GM12878 (cell line): ENCODE measurements at regions not wholly inside any gene's neighbourhood (a gene's known extent, or its start where the extent isn't known, plus 50 kb on each side); places are given as distances from the start of the nearest gene placed in this dataset.
A peak's percentile ranks its signal among the peaks of the same experiment; 100 is the strongest.

Experiments used
- EP300 ChIP-seq, 2 experiments: fragments of 150-350 bp in 1 of 2; IDR thresholded peaks; 2 replicates each; pipeline ENCODE4 v1.6.1; 2011 to 2012; ENCODE audit warnings: low read depth in 2 of 2, low read length in 2 of 2, borderline replicate concordance in 1 of 2, improper control_type of control experiment in 1 of 2, inconsistent platforms in 1 of 2; ENCODE audit not compliant: control insufficient read depth in 1 of 2
- GABPA ChIP-seq: IDR thresholded peaks from 2 replicates; pipeline ENCODE4 v1.6.1; 2014; ENCODE audit warnings: antibody characterized with exemption, low read depth, mild to moderate bottlenecking, inconsistent platforms
- HCFC1 ChIP-seq: fragments of 150-350 bp; IDR thresholded peaks from 2 replicates; pipeline ENCODE4 v1.6.1; 2014; ENCODE audit warnings: low read length
- HDAC2 ChIP-seq: fragments of 200-600 bp; sonication (generic); IDR thresholded peaks from 2 replicates; pipeline ENCODE4 v1.6.1; 2017
- MYC ChIP-seq: IDR thresholded peaks from 2 replicates; pipeline ENCODE4 v1.6.1; 2011; ENCODE audit warnings: mild to moderate bottlenecking, low read length, moderate library complexity, inconsistent platforms; ENCODE audit not compliant: insufficient read depth, insufficient replicate concordance, insufficient read length, severe bottlenecking
- NFXL1 ChIP-seq: fragments of 450-650 bp; IDR thresholded peaks from 2 replicates; pipeline ENCODE4 v1.6.1; 2017; ENCODE audit warnings: antibody characterized with exemption, mild to moderate bottlenecking, borderline replicate concordance
- NR2F1 ChIP-seq: fragments of 450-650 bp; conservative IDR thresholded peaks from 2 replicates; pipeline ENCODE4 v1.6.1; 2017; ENCODE audit warnings: mild to moderate bottlenecking
- RB1 ChIP-seq: fragments of 450-650 bp; formaldehyde crosslinking; IDR thresholded peaks from 2 replicates; pipeline ENCODE4 v1.6.1; 2017; ENCODE audit warnings: mild to moderate bottlenecking, borderline replicate concordance
- RBBP5 ChIP-seq: fragments of 200-600 bp; sonication (generic); conservative IDR thresholded peaks from 2 replicates; pipeline ENCODE4 v1.6.1; 2016
- RELA ChIP-seq: fragments of 450-650 bp; IDR thresholded peaks from 2 replicates; pipeline ENCODE4 v1.8.0; 2014; ENCODE audit warnings: borderline replicate concordance; ENCODE audit not compliant: partially characterized antibody
- SIX5 ChIP-seq: IDR thresholded peaks from 2 replicates; pipeline ENCODE4 v1.6.1; 2011; ENCODE audit warnings: mild to moderate bottlenecking, low read depth, low read length, moderate library complexity; ENCODE audit not compliant: severe bottlenecking
- SREBF2 ChIP-seq: IDR thresholded peaks from 2 replicates; pipeline ENCODE4 v1.6.1; 2012; ENCODE audit warnings: mild to moderate bottlenecking, low read length
- TARDBP ChIP-seq: IDR thresholded peaks from 2 replicates; pipeline ENCODE4 v1.6.1; 2016; ENCODE audit warnings: borderline replicate concordance
- TF ChIP-seq, protein P1 (sequence below): IDR thresholded peaks from 2 replicates; pipeline ENCODE4 v1.6.1; 2011; ENCODE audit warnings: borderline replicate concordance, low read depth, mild to moderate bottlenecking, moderate library complexity, mixed read lengths, low read length; ENCODE audit not compliant: insufficient read depth; ENCODE audit errors: extremely low read length

DNA sequence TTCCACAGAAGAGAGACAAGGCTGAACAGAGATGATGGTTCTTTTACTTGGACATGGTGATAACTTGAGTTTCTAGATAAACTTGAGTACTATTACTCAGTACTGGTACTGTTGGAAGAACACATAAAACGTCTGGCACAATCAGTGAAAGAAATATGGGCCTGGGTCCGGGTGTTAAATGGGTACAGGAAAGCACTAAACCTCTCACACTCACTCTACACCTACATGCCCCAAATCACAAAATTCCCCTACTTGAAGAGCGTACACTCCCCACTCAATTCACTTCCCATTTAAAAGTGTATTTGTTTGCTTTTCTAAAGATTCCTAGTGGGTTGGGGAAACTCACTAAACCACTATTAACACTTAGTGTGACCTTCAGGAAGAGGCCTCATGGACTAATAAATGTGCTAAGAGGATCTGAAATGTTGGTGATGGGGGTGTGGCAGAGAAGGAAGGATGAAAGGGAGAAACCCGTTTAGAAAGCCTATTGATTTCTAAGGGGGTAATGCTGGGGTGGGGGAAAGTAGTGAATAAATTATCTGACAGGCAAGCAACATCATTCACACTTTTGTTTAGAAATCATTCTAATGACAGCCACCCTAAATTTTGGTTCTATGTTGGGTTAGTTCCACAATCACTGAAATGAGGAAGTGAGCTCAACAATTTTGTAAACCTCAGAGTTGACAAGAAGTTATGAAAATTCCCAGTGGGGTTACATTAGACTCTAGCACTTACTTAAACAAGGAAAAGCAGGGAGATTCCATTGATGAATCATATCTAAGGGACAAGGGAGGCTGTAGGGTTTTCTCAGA lies 222.6 kb upstream of the MARCKS start (continued):
- TF ChIP-seq SREBF2 (no peak), EP300 (IDR thresholded peaks at IDR 0.05; ENCODE audit: borderline replicate concordance in 1 of 2, control insufficient read depth in 1 of 2, low read depth in 2 of 2, low read length in 2 of 2) (peak; percentile 88 to 95), NR2F1 (peak; percentile 84), HDAC2 (no peak), TARDBP (no peak), RELA (peak; percentile 77), SIX5 (no peak), NFXL1 (no peak), RB1 (no peak), GABPA (no peak), RBBP5 (no peak), HCFC1 (no peak), MYC (no peak)
- TF ChIP-seq, protein P1, sequence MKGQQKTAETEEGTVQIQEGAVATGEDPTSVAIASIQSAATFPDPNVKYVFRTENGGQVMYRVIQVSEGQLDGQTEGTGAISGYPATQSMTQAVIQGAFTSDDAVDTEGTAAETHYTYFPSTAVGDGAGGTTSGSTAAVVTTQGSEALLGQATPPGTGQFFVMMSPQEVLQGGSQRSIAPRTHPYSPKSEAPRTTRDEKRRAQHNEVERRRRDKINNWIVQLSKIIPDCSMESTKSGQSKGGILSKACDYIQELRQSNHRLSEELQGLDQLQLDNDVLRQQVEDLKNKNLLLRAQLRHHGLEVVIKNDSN: no peak
